ENCODE measurements at regions not wholly inside any gene's neighbourhood (a gene's known extent, or its start where the extent isn't known, plus 50 kb on each side); places are given as distances from the start of the nearest gene placed in this dataset.

GRCh38 chr1:77624102-77624501, 58.4 kb downstream of the ZZZ3 start:
- TF ChIP-seq CTCF (IDR thresholded peaks at IDR 0.05) (no peak), POLR2A (IDR thresholded peaks at IDR 0.05) (no peak)
